GM23338 (cell line): ENCODE measurements at regions not wholly inside any gene's neighbourhood (a gene's known extent, or its start where the extent isn't known, plus 50 kb on each side); places are given as distances from the start of the nearest gene placed in this dataset.

Experiments used
- ZNF331 ChIP-seq: fragments of 250-450 bp; sonication (Bioruptor Pico); IDR thresholded peaks from 2 replicates; pipeline ENCODE4 v1.5.0; 2020; ENCODE audit warnings: low read depth, mild to moderate bottlenecking, moderate library complexity
- TF ChIP-seq, protein P1 (sequence below), 2 experiments: fragments of 200-600 bp in 1 of 2; sonication (generic) in 1 of 2; conservative IDR thresholded peaks; 2 replicates each; pipeline versions ENCODE4 v1.5.1 to v1.6.1; 2016 to 2017; ENCODE audit warnings: antibody characterized with exemption in 2 of 2, low read depth in 2 of 2, mild to moderate bottlenecking in 2 of 2, moderate library complexity in 1 of 2

DNA sequence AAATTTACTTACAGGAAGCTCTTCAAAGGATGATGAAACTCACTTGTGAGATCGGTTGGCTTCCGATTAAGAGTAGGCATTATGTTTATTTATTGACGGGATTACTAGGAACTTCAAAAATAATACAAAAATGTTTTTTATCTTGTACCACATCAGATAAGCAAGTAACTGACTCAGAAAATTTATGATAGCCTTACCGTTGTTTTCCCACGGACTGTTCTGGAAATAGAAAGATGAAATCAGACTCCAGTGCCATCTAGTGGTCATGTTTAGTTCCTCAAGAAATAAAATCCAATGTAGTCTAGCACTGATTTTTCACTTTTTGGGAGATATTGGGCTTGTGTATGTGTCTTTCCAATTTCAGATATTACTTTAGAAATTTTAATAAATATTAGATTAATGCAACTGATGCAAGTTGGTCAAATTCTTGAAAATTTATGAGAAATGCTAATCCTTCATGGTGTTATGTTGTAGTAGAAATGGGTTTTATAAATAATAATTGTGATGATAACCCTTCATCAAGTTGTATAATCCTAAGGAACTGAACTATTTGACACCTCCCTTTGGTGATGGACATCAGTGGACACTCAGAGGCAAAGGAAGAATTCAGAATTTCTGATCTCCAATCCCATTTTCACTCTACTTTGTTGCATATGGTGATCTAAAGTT, 168.8 kb downstream of the TMEM26 start:
- TF ChIP-seq, protein P1, sequence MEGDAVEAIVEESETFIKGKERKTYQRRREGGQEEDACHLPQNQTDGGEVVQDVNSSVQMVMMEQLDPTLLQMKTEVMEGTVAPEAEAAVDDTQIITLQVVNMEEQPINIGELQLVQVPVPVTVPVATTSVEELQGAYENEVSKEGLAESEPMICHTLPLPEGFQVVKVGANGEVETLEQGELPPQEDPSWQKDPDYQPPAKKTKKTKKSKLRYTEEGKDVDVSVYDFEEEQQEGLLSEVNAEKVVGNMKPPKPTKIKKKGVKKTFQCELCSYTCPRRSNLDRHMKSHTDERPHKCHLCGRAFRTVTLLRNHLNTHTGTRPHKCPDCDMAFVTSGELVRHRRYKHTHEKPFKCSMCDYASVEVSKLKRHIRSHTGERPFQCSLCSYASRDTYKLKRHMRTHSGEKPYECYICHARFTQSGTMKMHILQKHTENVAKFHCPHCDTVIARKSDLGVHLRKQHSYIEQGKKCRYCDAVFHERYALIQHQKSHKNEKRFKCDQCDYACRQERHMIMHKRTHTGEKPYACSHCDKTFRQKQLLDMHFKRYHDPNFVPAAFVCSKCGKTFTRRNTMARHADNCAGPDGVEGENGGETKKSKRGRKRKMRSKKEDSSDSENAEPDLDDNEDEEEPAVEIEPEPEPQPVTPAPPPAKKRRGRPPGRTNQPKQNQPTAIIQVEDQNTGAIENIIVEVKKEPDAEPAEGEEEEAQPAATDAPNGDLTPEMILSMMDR (conservative IDR thresholded peaks at IDR 0.05; ENCODE audit: low read depth in 2 of 2), result peak; percentile 66 to 80
- TF ChIP-seq ZNF331, result no peak
